Adrenal gland (tissue), 5 donors: ENCODE measurements at regions not wholly inside any gene's neighbourhood (a gene's known extent, or its start where the extent isn't known, plus 50 kb on each side); places are given as distances from the start of the nearest gene placed in this dataset.

Experiments
- POLR2A ChIP-seq, 2 donors: fragments of 450-650 bp; IDR thresholded peaks; one replicate each; pipeline ENCODE4 v1.6.1; 2017; ENCODE audit warnings: antibody characterized with exemption in 2 of 2, mild to moderate bottlenecking in 2 of 2, moderate library complexity in 1 of 2
- TF ChIP-seq, protein P1 (sequence below), 6 experiments: fragments of 450-650 bp in 4 of 6; fragments of 200-600 bp in 2 of 6; sonication (generic) in 1 of 6; IDR thresholded peaks; 1 replicate in 5 of 6; 2 replicates in 1 of 6; pipeline versions ENCODE4 v1.5.1 to v1.8.0; 2016 to 2021; ENCODE audit warnings: antibody characterized with exemption in 6 of 6, mild to moderate bottlenecking in 2 of 6, moderate library complexity in 1 of 6
- donor health status: DM: no; HTN: no; CAD: no.

DNA sequence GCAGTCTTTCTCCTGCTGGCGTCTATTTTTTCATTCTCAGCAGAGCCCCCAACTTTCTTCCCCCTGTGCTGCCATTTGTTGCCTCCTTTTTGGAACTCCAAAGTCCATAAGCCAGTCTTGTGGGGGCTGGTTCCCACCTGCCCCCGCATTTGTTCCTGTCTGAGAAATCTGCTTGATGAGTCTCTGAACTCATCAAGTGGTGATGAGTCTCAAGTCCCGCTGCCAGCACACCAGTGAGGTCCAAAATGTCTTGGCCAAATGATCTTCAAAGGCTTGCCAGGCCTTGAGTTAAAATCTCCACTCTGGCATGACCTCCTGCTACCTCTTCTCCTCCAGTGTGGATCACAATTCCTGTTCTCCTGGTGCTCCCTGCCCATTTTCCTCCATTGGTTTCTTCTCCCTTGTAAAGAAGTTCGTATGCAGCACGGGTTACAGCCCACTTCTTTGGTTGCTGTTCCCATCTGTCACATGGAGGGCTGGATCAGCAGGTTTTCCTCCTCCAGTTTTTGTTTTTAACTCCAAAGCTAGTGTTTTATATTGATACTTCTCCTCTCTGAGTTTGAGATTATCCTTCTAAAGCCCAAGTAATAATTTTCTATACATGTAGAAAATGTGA, 72.7 kb upstream of the LIMCH1 start:
- TF ChIP-seq, protein P1, sequence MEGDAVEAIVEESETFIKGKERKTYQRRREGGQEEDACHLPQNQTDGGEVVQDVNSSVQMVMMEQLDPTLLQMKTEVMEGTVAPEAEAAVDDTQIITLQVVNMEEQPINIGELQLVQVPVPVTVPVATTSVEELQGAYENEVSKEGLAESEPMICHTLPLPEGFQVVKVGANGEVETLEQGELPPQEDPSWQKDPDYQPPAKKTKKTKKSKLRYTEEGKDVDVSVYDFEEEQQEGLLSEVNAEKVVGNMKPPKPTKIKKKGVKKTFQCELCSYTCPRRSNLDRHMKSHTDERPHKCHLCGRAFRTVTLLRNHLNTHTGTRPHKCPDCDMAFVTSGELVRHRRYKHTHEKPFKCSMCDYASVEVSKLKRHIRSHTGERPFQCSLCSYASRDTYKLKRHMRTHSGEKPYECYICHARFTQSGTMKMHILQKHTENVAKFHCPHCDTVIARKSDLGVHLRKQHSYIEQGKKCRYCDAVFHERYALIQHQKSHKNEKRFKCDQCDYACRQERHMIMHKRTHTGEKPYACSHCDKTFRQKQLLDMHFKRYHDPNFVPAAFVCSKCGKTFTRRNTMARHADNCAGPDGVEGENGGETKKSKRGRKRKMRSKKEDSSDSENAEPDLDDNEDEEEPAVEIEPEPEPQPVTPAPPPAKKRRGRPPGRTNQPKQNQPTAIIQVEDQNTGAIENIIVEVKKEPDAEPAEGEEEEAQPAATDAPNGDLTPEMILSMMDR (IDR thresholded peaks at IDR 0.05), result no peak
- TF ChIP-seq POLR2A (IDR thresholded peaks at IDR 0.05), result no peak
